Adrenal gland (tissue), 9 donors: ENCODE measurements at regions not wholly inside any gene's neighbourhood (a gene's known extent, or its start where the extent isn't known, plus 50 kb on each side); places are given as distances from the start of the nearest gene placed in this dataset.

Experiments used
- DNase-seq, 7 donors: peaks; one replicate each; pipeline ENCODE4 v3.0.0-alpha.2; 2019 to 2020
- H3K27ac ChIP-seq, 5 donors: fragments of 200-600 bp; sonication (generic) in 4 of 5; 1 replicate in 3 of 5; 2 replicates in 2 of 5; pipeline versions ENCODE4 v1.5.1 to v1.8.0; 2016 to 2020; ENCODE audit warnings: mild to moderate bottlenecking in 1 of 5
- H3K27me3 ChIP-seq: fragments of 200-600 bp; 2 replicates; pipeline ENCODE4 v1.8.0; 2021
- H3K36me3 ChIP-seq, 2 donors: fragments of 200-600 bp; replicated peaks in 1 of 2; 1 replicate in 1 of 2; 2 replicates in 1 of 2; pipeline versions ENCODE4 v1.5.1 to v1.8.0; 2018 to 2022
- H3K4me1 ChIP-seq, 2 donors: fragments of 200-600 bp; replicated peaks in 1 of 2; 1 replicate in 1 of 2; 2 replicates in 1 of 2; pipeline versions ENCODE4 v1.5.1 to v1.8.0; 2018 to 2021
- H3K4me3 ChIP-seq, 4 donors: fragments of 200-600 bp; sonication (generic) in 3 of 4; one replicate each; pipeline ENCODE4 v1.5.1; 2016 to 2018
- H3K9me3 ChIP-seq, 3 donors: fragments of 200-600 bp; sonication (generic) in 1 of 3; replicated peaks in 1 of 3; 1 replicate in 2 of 3; 2 replicates in 1 of 3; pipeline versions ENCODE4 v1.5.1 to v1.8.0; 2016 to 2021
- POLR2A ChIP-seq, 2 donors: fragments of 450-650 bp; IDR thresholded peaks; one replicate each; pipeline ENCODE4 v1.6.1; 2017; ENCODE audit warnings: antibody characterized with exemption in 2 of 2, mild to moderate bottlenecking in 2 of 2, moderate library complexity in 1 of 2
- WGBS, 4 donors: extraction: QIAGEN DNeasy Blood & Tissue Kit in 2 of 4; methylation state at CpG; one replicate each; pipeline versions ENCODE4 v1.1.5 to v1.1.7; 2013 to 2017; 5-methylcytosine and 5-hydroxymethylcytosine counted together
- intact Hi-C, 2 donors: fragments of 100-400 bp; cut with DNase I; formaldehyde crosslinking; loops; one replicate each; pipeline versions ENCODE4 v1.14.1 to v1.15.0; 2022 to 2023
- TF ChIP-seq, protein P1 (sequence below), 6 experiments: fragments of 450-650 bp in 4 of 6; fragments of 200-600 bp in 2 of 6; sonication (generic) in 1 of 6; IDR thresholded peaks; 1 replicate in 5 of 6; 2 replicates in 1 of 6; pipeline versions ENCODE4 v1.5.1 to v1.8.0; 2016 to 2021; ENCODE audit warnings: antibody characterized with exemption in 6 of 6, mild to moderate bottlenecking in 2 of 6, moderate library complexity in 1 of 6
- donor health status: healthy with polysubstance abuse.
- donor health status: Bipolar disorder and iron deficiency.
- donor health status: DM: yes; HTN: yes; CAD: no.
- donor health status: DM: no; HTN: no; CAD: no.
- donor health status: DM: no; HTN: no; CAD: no.

DNA sequence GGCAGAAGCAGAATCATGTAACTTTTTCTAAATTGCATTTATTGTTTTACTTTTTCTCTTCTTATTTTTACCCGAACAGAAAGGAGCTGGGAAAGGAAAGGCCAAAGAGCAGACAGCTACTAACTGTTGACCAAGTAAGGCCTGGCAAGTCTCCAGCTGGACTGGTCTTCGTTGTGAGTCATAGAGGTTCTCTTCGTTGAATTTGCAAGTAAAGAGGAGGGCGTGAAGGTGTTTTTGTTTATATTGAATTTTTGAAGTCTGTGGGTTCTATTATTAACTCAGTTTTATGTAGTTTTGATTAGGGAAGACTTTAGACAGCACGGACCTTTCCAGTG is 416.5 kb upstream of the CCNH start:
- H3K4me1 ChIP-seq, result no peaks in the 10 kb centered on the region
- intact Hi-C loops, result no loop called here
- no peak for TF ChIP-seq POLR2A (IDR thresholded peaks at IDR 0.05)
- TF ChIP-seq, protein P1, sequence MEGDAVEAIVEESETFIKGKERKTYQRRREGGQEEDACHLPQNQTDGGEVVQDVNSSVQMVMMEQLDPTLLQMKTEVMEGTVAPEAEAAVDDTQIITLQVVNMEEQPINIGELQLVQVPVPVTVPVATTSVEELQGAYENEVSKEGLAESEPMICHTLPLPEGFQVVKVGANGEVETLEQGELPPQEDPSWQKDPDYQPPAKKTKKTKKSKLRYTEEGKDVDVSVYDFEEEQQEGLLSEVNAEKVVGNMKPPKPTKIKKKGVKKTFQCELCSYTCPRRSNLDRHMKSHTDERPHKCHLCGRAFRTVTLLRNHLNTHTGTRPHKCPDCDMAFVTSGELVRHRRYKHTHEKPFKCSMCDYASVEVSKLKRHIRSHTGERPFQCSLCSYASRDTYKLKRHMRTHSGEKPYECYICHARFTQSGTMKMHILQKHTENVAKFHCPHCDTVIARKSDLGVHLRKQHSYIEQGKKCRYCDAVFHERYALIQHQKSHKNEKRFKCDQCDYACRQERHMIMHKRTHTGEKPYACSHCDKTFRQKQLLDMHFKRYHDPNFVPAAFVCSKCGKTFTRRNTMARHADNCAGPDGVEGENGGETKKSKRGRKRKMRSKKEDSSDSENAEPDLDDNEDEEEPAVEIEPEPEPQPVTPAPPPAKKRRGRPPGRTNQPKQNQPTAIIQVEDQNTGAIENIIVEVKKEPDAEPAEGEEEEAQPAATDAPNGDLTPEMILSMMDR (IDR thresholded peaks at IDR 0.05), result no peak
- H3K9me3 ChIP-seq, result no peaks in the 10 kb centered on the region
- H3K27me3 ChIP-seq, result no peaks in the 10 kb centered on the region
- no peak overlapping the region for H3K27ac ChIP-seq
- WGBS, 4 donors, result 41 to 54% (median 47%) methylated on average over 5 of the region's 5 CpGs
- H3K4me3 ChIP-seq, result no peak overlapping the region
- no peaks in the 10 kb centered on the region for H3K36me3 ChIP-seq
- DNase-seq, result peak; percentile 47 to 81 (median 76)

DNA sequence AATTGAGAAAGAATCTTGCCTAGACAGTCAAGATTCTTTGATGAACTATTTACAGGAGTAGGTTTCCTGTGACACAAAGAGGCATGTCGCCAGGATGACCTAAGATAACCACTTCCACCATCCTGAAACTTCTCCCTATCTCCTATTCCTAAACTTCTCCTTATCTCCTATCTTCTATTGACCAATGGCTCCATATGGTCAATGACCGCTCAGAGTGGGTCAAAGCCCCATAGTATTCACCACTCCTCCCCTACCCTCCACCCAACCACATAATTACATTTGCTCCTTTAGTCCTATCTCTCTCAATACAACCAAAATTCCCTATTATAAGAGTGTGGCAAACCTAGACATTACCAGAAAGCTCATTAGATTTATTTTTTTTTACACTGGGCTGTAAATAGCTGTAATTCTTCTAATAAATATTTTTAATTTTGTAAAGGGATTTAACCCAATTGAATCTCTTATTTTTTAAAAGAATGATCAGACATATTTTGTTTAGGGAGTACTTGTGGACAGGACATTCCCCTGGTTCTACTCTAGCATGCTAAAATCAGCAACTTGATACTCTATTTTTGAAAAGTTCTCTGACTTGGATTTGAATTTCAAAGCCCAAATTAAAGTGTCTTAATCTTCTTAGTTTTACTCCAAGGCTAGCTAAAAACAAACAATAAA is 416.0 kb upstream of the CCNH start:
- Histone ChIP-seq H3K27me3 (no peaks in the 10 kb centered on the region), H3K27ac (no peak overlapping the region), H3K4me3 (no peak overlapping the region), H3K36me3 (no peaks in the 10 kb centered on the region), H3K9me3 (no peaks in the 10 kb centered on the region), H3K4me1 (no peaks in the 10 kb centered on the region)
- WGBS, 4 donors, result 79 to 85% (median 81%) methylated on average over 2 of the region's 2 CpGs
- intact Hi-C loops, result no loop called here
- TF ChIP-seq POLR2A (IDR thresholded peaks at IDR 0.05), result no peak
- TF ChIP-seq, protein P1 (IDR thresholded peaks at IDR 0.05), result no peak
- DNase-seq, result no peak

DNA sequence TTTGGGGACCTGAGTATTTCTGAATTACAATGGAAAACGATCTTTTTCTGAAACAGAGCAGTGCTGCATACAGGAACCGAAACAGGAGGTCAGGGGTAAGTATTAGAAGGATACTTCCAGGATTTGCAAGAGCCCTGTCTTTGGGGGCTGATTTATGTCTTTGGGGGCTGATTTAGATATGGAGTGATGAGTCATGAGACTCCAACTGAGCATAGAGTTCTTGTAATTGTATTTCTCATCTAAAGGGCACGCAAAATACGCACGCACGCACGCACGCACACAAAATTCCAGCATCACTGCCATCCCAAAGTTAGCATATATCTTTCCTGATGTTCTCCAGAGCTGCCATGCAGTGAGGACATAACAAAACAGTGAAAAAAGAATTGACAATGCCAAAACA is 414.8 kb upstream of the CCNH start:
- intact Hi-C loops, result no loop called here
- 66 to 79% (median 73%) methylated on average over 8 of the region's 8 CpGs for WGBS, 4 donors
- TF ChIP-seq, protein P1 (IDR thresholded peaks at IDR 0.05), result no peak
- TF ChIP-seq POLR2A (IDR thresholded peaks at IDR 0.05), result no peak
- DNase-seq, result no peak
- Histone ChIP-seq H3K36me3 (no peaks in the 10 kb centered on the region), H3K9me3 (no peaks in the 10 kb centered on the region), H3K4me1 (no peaks in the 10 kb centered on the region), H3K27me3 (no peaks in the 10 kb centered on the region), H3K27ac (no peak overlapping the region), H3K4me3 (no peak overlapping the region)

DNA sequence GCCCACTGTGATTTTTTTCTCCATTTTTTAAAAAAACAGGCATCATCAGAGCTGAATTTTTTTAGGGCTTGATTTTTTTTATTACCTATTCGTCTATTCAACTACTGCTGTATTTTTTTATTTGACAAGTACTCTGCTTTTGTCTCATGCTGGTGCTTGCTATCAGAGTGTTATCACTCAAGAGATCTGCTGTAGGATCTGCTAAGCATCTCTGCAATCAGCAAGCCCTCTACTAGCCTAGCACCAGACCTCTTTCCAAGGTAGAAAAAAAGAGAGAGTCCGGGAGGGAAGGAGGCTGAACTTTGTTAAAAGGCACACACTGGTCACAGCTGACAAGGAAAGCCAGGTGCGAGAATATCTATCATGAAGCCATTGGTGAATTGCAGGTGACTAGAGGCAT is 413.8 kb upstream of the CCNH start:
- Histone ChIP-seq H3K27ac (no peak overlapping the region), H3K27me3 (no peaks in the 10 kb centered on the region), H3K9me3 (no peaks in the 10 kb centered on the region), H3K36me3 (no peaks in the 10 kb centered on the region), H3K4me3 (no peak overlapping the region), H3K4me1 (no peaks in the 10 kb centered on the region)
- intact Hi-C loops, result no loop called here
- no peak for DNase-seq
- TF ChIP-seq, protein P1 (IDR thresholded peaks at IDR 0.05), result no peak
- WGBS, 4 donors, result 51 to 63% (median 51%) methylated on average over 3 of the region's 3 CpGs
